Nephron progenitor cell (in vitro differentiated cells): ENCODE measurements at regions not wholly inside any gene's neighbourhood (a gene's known extent, or its start where the extent isn't known, plus 50 kb on each side); places are given as distances from the start of the nearest gene placed in this dataset.

Experiments
- DNase-seq: peaks from one replicate; pipeline ENCODE4 v3.0.0; 2021
- H3K27ac Mint-ChIP-seq: 2 replicates; pipeline ENCODE4 v1.8.0; 2021; ENCODE audit warnings: mild to moderate bottlenecking, moderate library complexity, mixed read lengths
- H3K27me3 Mint-ChIP-seq: 2 replicates; pipeline ENCODE4 v1.8.0; 2021; ENCODE audit warnings: mild to moderate bottlenecking, low read depth, mixed read lengths; ENCODE audit not compliant: poor library complexity
- H3K36me3 Mint-ChIP-seq: 2 replicates; pipeline ENCODE4 v1.8.0; 2021; ENCODE audit warnings: low read depth, mixed read lengths
- H3K4me1 Mint-ChIP-seq: 2 replicates; pipeline ENCODE4 v1.8.0; 2021; ENCODE audit warnings: mixed read lengths
- H3K4me3 Mint-ChIP-seq: 2 replicates; pipeline ENCODE4 v1.8.0; 2021; ENCODE audit warnings: mild to moderate bottlenecking, moderate library complexity, mixed read lengths
- H3K9me3 Mint-ChIP-seq: 2 replicates; pipeline ENCODE4 v1.8.0; 2021; ENCODE audit warnings: mild to moderate bottlenecking, moderate library complexity, mixed read lengths
- CTCF ChIP-seq: fragments of 200-600 bp; sonication (generic); IDR thresholded peaks from 2 replicates; pipeline ENCODE4 v1.5.0; 2021; ENCODE audit warnings: antibody characterized with exemption

GRCh38 chr17:34771891-34772290 is 189.4 kb downstream of the CCT6B start:
- H3K27me3 Mint-ChIP-seq = peaks cover 47% of the 10 kb centered on the region
- TF ChIP-seq CTCF = no peak

GRCh38 chr17:34770586-34770985 is 190.7 kb downstream of the CCT6B start:
- Mint-ChIP-seq H3K27me3 (peaks cover 44% of the 10 kb centered on the region), H3K36me3 (no peaks in the 10 kb centered on the region)
- DNase-seq = no peak

More at GRCh38 chr17:34771891-34772290, 189.4 kb downstream of the CCT6B start:
- no peak overlapping the region for H3K27ac Mint-ChIP-seq
- no peak for DNase-seq
- H3K36me3 Mint-ChIP-seq = no peaks in the 10 kb centered on the region
- H3K9me3 Mint-ChIP-seq = no peaks in the 10 kb centered on the region
- no peak overlapping the region for H3K4me3 Mint-ChIP-seq
- H3K4me1 Mint-ChIP-seq = peaks cover 44% of the 10 kb centered on the region

GRCh38 chr17:34769899-34770298 is 190.5 kb downstream of the TMEM132E start:
- no peak for TF ChIP-seq CTCF
- Mint-ChIP-seq H3K36me3 (no peaks in the 10 kb centered on the region), H3K9me3 (no peaks in the 10 kb centered on the region), H3K4me1 (peaks cover 50% of the 10 kb centered on the region), H3K4me3 (no peak overlapping the region), H3K27ac (no peak overlapping the region), H3K27me3 (peaks cover 48% of the 10 kb centered on the region)
- DNase-seq = no peak

More at GRCh38 chr17:34770586-34770985, 190.7 kb downstream of the CCT6B start:
- H3K4me3 Mint-ChIP-seq = no peak overlapping the region
- no peak overlapping the region for H3K27ac Mint-ChIP-seq
- TF ChIP-seq CTCF = no peak
- no peaks in the 10 kb centered on the region for H3K9me3 Mint-ChIP-seq
- peaks cover 50% of the 10 kb centered on the region for H3K4me1 Mint-ChIP-seq

GRCh38 chr17:34769049-34769448 is 189.7 kb downstream of the TMEM132E start:
- Mint-ChIP-seq H3K36me3 (no peaks in the 10 kb centered on the region), H3K27me3 (peaks cover 44% of the 10 kb centered on the region), H3K4me1 (peaks cover 46% of the 10 kb centered on the region), H3K4me3 (no peak overlapping the region), H3K27ac (no peak overlapping the region), H3K9me3 (no peaks in the 10 kb centered on the region)
- no peak for DNase-seq
- no peak for TF ChIP-seq CTCF

- TF ChIP-seq CTCF = no peak
- Mint-ChIP-seq H3K27ac (no peak overlapping the region), H3K36me3 (no peaks in the 10 kb centered on the region), H3K9me3 (no peaks in the 10 kb centered on the region), H3K4me1 (peaks cover 45% of the 10 kb centered on the region), H3K4me3 (no peak overlapping the region), H3K27me3 (peaks cover 53% of the 10 kb centered on the region)
- no peak for DNase-seq
Measured at GRCh38 chr17:34765291-34765690, 185.9 kb downstream of the TMEM132E start.

- peaks cover 50% of the 10 kb centered on the region for H3K4me1 Mint-ChIP-seq
- DNase-seq = no peak
- no peaks in the 10 kb centered on the region for H3K9me3 Mint-ChIP-seq
- no peak overlapping the region for H3K4me3 Mint-ChIP-seq
- no peak overlapping the region for H3K27ac Mint-ChIP-seq
- TF ChIP-seq CTCF = no peak
- no peaks in the 10 kb centered on the region for H3K36me3 Mint-ChIP-seq
- H3K27me3 Mint-ChIP-seq = peaks cover 53% of the 10 kb centered on the region
Measured at GRCh38 chr17:34764716-34765115, 185.3 kb downstream of the TMEM132E start.
